HG02678 (cell line): ENCODE measurements at regions not wholly inside any gene's neighbourhood (a gene's known extent, or its start where the extent isn't known, plus 50 kb on each side); places are given as distances from the start of the nearest gene placed in this dataset.

ENCODE experiments used
- ATAC-seq: cut with Tn5 transposase; IDR thresholded peaks from one replicate; pipeline ENCODE4 v1.9.1; 2021; ENCODE audit warnings: mild to moderate bottlenecking, moderate library complexity; ENCODE audit not compliant: unreplicated experiment

DNA sequence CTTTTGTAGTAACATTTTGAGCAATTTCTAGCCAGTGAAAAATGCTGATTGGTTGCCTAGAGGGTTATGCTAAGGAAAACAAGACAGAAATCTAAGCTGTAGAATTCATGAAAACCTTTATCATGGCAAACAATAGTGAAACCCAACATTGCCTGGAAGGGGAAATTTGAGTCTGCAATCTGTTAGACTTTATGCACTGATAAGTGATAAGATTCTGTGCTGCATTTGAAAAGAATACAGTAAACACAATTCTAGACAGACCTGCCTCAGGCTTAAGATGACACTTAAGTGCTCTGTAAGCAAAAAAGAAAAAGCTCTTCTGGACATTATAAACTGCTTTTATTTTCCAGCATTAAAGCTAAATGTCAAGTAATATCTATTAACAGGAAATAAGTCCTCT is 519.3 kb downstream of the ISL1 start:
- no peak for ATAC-seq

DNA sequence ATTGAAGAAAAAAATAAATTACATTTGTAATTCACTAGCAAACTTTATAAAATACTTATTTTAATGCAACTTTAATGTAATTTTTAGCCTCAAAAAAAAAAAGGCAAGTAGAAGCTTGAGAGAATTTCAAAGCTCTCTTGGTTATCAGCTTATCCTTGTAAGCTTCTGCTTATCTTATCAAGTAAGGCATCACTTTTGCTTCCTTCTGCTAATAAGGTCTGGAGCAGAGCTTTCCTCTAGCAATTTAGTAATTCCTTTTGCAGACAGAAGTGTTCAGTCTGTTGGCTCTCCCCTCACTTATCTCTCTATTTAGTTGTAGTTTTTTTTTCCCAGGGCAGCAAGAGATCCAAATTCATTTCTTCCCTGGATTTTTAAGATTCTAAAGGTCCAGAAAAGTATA is 525.0 kb downstream of the ISL1 start:
- no peak for ATAC-seq

DNA sequence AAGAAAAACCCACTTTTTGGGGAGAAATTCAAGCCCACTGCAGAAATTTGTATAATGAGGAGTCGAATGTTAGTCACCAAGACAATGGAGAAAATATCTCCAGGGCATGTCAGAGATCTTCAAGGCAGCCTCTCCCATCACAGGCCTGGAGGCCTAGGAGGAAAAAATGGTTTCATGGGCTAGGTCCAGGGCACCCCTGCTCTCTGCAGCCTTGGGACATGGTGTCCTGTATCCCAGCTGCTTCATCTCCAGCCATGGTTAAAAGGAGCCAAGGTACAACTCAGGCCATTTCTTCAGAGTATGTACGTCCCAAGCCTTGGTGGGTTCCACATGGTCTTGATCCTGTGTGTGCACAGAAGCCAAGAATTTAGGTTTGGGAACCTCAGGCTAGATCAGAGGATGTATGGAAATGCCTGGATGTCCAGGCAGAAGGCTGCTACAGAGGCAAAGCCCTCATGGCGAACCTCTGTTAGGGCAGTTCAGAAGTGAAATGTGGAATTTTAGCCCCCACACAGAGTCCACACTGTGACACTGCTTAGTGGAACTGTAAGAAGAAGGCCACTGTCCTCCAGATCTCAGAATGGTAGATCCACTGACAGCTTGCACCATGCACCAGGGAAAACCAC is 561.4 kb downstream of the ISL1 start:
- no peak for ATAC-seq

DNA sequence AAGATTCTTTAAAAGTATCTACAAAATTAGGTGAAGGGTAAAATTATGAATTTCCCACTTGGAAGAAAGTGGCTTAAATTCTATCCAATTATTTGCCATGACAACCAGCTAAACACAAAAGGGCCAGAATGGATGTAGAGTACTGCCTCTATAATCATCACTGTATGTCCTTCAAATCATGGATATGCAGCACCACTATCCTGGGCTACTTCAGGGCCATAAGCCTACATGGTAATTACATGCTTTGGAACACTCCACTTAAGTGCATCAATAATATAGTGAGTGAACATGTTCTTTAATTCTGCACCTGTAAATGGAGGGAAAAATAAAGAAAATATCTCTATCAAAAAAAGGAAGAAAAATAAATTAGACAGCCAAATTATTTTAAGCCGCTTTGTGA is 575.2 kb downstream of the ISL1 start:
- ATAC-seq: no peak

DNA sequence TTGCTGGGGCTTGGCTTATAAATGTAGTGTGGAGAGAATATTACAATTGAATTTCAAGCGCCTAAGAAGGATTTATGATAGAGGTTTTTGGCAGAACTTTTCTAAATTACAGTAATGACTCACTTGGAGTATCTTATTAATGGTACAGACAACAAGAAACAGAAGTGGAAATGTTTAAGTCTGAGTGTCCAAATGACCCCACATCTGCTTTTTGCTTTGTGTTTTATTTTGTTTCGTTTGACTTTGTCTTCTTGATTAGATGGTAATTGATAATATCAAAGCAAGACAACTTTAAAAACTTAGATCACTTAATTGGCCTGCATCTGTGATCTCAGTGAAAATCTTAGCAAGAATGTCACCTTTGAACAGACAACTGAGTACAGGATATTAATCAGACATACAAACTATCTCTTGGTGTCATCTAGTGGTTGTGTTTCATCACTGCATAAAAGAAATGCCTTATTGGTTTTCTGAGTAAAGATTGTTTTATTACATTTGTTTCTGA is 577.4 kb downstream of the ISL1 start:
- ATAC-seq: no peak

DNA sequence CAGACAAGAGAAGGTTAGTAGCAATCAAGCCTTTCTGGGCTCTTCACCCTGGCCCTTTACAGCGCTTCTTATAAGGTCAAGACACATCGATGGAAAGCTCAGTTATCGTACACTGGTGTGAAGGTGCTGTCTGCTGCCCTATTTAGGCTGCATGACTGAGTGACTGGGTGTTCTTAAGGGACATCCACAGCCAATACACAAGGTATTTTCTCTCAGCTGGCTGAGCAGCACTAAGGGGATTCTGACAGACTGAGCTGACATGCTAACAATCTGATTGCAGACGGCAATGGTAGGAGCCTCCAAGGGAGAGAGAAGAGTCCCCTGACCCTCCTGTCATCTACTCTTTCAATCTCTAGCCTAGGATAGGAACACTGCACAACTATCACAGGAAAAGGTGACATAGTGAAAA is 577.9 kb downstream of the ISL1 start:
- ATAC-seq: no peak

DNA sequence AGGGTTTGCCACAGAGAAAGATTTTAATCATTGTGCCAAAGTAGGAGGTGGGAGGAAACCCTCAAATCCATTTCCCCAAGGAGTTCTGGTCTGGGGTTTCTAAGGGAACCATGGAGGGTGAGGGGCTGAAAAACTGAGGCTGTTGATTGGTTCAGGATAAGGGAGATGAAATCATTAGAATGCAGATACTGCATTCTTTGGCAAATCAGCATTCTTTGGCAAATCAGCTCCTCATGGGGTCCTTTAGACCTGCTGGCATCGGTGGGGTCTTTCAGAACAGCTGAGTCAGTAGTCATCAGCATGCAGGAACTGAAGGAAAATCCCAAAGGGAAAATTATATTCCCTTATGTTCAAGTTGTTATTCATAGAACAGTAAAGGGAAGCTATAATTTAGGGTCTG is 585.5 kb downstream of the ISL1 start:
- ATAC-seq: no peak

DNA sequence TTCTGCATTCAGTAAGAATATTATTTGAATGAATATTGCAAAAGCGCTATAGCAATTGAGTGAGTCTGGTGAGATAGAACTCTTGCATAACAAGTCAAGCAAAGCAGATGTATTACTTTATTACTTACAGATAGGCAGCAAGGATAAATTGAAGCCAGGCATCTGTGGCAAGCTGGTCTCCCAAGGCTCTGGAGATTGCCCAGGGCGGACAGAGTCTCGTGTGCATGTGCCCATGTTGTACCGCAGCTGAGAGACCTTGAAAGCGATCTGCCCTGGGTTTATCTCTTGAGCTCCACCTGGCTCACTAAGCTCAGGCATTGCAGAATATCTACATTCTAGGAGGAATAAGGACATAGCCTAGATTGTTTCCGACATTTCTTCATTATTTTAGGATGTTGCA is 591.6 kb downstream of the ISL1 start:
- no peak for ATAC-seq

DNA sequence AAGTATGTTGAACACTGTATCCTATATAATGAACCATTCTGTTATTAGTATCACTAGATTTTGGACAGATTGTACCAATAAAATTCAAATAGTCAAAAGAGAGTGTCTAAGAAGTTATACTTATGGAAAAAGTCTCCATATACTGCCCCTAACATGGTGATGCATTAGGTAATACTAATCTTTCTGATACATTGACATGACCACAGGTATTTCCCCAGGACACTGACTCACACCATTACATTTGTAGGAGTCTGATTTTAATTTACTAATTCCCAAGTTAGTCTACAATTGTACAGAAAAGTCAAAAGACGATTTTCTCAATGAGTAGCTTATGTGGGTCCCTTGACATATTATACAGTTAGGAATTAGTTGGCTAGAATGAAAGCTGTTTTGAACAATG is 593.8 kb downstream of the ISL1 start:
- ATAC-seq: no peak

DNA sequence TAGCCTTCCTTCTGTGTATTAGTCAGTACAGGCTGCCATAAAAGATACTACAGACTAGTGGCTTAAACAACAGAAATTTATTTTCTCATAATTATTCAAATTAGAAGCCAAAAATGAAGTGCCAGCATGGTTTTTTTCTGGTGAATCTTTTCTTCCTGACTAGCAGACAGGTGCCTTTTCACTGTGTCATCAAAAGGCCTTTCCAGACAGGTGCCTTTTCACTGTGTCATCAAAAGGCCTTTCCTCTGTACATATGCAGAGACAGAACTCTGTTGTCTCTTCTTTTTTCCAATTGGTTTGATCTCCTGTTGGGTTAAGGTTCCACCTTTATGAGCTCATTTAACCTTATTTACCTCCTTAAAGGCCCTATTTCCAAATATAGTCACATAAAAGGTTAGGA is 599.9 kb downstream of the ISL1 start:
- ATAC-seq: no peak

DNA sequence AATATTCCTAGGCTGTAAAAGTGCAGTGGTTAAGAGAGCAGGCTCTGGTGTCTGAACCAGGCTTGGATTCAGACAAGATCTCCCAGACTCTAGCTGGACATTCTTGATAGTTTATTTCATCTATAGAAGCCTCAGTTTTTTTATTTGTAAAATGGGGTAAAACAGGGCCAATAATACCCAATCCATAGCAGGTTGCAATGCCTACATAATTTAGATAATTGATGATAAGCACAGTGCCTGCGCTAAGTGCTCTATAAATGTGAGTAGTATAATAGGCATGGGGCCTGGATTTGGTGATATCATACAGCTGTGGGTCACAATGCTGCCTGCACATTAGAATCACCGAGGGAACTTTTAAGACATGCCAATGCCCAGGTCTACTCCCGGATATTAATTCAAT is 603.5 kb downstream of the ISL1 start:
- no peak for ATAC-seq

DNA sequence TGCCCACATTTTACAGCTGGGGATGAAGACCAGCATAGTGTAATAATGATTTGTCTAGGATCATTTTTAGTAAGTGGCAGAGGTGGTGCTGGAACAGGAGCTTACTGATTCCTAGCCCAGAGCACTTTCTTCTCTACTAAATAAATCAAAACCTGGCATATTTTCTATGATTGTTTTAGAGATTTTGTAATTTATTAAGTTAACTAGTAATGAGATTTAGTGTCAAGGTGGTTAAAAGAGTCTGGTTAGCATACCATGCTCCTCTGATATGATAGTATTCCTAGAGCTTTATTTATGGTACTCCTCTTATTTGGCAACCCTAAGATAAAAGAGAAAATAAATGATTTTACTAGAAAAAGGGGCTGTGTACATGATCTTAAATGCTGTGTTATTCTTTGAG is 604.0 kb downstream of the ISL1 start:
- no peak for ATAC-seq

DNA sequence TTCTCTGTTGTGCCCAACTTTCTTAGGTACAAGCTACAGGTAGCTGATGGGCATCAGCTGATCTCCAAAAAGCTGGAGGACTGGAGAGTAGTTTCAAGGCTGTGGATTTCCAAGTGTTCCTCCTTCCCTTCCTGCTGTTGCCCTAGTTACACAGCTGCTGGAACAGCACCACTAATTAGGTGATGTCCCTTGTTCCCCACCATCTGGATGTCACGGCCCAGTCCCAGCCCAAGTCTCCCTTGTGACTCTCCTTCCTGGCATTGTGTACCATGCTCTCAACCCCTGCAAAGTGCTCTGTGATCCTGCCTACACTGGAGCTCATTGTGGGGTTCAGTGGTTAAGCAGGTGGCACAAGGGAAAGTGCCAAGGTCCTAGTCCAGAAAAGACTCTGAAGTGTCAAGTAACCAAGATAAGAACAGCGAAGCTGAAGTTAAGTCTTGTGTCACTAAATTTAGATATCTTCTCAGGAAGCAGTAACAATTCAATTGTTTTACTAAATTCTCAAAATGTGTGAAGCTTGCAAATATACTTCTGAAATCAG is 604.5 kb downstream of the ISL1 start:
- no peak for ATAC-seq

DNA sequence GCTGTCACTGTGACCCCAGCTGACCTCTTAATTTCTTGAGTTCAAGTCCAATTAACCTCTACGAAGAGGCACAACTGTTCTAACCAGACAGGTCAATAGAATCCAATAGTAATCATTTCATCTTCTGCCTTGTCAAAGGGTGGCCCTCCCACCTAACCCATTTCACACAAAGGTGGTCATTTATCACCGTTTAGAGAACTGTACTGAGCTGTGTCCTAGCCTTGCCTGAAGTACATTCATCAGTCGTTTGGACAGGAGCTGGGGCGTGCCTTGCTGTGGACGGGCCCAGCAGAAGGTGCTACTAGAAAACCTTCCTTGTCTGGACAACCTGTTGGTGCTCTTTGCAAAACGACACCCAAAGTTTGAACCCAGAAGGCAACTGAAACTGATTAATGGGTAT is 605.4 kb downstream of the ISL1 start:
- no peak for ATAC-seq

DNA sequence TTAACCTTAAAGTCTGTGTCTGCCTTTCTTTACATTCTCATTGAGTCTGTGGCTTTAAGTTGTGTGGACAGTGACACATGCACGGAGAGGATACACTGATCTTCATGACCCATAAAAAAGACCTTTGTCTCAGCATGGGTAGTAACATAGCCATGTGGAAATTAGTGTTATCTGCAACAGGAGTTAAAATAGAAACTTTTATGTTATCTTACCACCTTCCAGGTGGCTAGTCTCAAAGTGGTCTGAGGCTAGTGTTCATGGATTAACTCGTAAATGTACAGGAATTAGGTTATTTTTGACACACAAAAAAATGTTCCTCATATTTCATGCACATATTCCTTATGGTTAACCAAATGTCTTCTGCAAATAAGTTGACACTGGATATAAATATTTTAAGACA is 607.0 kb downstream of the ISL1 start:
- ATAC-seq: no peak

DNA sequence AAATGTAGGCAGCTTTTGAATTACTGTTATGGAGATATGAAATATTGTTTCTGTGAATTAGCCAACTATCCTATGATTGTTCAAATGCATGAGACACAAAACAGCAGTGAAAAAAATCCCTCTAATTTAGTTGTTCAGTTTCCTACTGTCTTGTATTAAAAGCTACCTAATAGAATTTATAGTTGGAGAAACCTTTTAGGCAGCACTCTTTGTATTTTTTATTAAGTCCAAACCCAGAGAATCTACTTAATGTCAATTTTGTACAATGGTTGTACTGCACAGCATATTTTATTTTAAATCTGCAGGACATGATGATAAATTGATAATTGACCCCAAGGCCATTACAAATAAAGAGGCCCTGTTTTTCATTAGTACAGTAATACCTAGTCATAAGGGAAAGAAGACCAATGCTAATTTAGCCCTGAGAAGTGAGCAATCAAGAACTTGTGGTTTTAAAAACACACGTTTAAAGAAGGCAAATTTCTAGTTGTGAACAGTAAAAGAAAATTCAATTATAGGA is 607.5 kb downstream of the ISL1 start:
- ATAC-seq: no peak

DNA sequence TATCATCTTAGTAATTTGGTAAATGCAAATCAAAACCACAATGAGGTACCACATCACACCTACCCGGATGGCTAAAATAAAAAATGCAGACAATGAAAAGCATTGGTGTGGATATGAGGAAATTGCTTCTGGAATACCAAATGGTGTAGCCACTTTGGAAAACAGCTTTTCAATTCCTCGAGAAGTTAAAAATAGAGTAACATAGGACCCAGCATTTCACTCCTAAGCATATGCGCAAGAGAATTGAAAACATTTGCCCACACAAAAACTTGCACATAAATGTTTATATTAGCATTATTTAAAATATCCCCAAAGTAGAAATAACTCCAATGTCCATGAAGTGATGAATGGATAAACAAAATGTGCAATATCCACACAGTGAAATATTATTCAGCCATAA is 608.7 kb downstream of the ISL1 start:
- no peak for ATAC-seq

DNA sequence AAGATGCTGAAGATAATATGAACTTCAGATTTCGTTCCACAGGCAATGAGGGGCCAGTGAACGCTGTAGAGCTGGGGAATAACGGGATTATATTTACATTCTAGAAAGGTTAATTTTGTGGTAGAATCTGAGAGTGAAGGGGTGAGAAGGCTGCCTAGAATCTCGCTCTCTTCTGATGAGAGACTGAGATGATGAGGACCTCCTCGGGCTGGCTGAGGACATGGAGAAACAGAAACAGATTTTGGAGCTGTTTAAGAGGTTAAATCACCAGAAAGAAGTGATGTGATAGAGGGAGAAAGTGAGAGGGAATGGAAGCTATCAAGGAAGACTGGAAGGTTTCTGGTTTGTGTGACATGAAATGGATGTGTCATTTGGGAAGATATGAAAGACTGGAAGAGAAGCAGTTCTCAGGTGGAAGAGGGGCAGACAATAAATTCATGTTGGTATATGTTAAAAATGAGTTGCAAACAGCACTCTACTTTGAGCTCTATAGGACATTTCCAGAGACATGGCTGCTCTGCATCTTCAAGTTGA is 612.6 kb downstream of the ISL1 start:
- no peak for ATAC-seq

DNA sequence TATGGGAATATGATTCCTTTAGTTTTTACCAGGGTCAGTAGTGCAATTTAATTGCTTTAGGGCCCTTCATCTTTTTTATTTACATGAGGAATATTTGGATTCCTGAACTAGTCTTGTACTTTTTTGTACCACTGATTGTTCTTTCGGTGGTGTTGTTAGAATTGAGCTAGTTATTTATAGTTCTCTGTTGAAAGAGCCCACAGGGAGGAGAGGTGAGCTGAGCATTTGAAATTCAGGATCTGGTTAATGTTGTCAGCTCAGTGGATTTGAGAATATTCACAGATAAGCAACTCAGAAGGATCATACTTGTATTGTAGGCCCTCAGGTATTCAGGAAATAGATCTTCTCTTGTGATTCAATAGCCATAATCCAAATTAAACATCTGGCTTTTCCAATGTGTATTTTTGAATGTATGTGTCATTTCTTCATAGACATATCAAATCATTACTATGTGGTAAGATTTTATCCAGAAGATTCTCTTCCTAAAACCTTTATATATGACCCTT is 613.2 kb downstream of the ISL1 start:
- ATAC-seq: no peak

DNA sequence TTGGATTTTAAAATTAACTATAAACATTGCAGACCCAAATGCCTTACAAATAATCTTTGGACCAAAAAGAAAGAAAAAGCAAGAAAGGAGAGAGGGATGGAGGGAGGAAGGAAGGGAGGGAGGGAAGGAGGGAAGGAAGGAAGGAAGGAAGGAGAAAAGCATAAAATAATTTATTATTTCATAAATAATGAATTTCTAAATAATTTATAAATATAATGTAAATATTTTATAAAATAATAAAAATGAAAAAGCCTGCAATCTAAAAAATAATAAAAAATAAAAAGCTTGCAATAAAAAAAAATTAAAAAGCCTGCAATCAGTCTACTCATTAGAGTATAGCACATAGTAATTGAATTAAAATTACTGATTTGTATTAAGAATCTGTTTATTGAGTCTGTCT is 614.3 kb downstream of the ISL1 start:
- ATAC-seq: no peak

DNA sequence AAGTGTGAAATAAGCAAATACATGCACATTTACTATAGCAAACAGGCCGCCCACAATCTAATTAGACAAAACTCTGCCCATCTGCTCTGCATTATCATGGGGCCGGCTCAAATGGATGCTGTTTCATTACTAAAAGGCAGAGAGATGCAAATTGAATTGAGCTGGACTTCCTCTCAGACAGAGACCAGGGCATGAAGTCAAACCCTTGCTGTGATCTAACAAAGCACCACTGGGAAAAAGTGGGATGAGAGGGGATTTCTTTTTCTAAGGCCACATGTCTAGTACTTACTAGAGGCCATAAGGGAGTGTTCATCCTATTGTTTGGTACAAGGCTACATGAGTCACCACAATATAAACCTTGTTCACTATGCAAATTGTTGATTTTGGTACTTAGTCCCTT is 614.7 kb downstream of the ISL1 start:
- ATAC-seq: no peak

DNA sequence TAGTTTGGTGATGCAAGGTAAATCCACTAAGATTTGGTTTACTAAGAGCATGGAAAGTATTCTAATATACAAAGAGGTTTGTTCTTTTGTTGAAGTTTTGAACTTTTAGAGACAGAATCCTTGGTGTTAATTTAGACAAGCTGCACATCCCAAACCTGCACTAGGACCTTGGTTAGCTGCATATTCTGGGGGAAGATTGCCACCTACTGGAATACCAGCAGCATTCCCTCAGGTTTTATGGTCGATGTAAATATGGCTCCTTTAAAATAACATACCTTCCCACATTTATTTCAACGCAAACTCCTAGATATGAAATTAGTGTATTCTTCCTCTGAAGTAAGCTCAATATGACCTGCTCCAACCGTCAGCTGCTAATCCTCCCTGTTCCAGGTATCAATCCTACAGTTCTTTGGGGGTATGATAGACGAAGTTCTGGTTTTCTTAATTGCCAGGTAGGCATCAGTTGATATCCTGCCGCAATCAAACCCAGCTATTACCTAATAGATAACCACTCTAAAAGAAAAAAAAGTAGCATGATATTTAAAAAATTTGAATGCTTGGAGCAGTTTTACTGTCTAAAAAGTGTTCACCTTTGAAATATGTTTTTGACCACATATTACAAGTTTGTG is 624.1 kb downstream of the ISL1 start:
- ATAC-seq: peak; percentile 63
